ENCODE measurements at regions not wholly inside any gene's neighbourhood (a gene's known extent, or its start where the extent isn't known, plus 50 kb on each side); places are given as distances from the start of the nearest gene placed in this dataset.

DNA sequence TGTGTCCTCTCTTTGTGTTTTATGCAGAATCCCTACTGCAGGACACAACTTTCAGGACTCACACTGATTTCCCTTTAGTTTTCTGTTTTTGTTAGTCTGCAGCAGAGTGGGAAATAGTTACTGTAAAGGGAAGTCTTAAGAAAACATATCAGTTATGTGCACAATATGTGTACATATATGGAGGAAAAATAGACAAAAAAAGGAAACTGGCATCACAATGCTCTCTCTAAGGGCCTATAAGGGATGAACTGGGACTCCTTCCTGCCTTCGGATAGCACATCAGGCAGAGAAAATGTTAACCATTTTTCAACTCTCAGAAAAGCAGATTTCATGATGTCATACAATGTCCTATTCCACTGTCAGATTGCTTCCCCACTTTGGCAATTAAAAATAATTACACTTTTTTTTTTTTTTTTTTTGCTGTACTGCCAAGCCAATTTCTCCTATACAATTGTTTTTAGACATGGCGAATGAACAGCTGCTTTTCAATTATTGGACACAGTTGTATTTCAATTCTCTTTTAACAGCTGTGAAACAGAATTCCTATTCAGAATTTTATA lies 112.5 kb upstream of the KCNJ16 start:
- TF ChIP-seq, protein P1, sequence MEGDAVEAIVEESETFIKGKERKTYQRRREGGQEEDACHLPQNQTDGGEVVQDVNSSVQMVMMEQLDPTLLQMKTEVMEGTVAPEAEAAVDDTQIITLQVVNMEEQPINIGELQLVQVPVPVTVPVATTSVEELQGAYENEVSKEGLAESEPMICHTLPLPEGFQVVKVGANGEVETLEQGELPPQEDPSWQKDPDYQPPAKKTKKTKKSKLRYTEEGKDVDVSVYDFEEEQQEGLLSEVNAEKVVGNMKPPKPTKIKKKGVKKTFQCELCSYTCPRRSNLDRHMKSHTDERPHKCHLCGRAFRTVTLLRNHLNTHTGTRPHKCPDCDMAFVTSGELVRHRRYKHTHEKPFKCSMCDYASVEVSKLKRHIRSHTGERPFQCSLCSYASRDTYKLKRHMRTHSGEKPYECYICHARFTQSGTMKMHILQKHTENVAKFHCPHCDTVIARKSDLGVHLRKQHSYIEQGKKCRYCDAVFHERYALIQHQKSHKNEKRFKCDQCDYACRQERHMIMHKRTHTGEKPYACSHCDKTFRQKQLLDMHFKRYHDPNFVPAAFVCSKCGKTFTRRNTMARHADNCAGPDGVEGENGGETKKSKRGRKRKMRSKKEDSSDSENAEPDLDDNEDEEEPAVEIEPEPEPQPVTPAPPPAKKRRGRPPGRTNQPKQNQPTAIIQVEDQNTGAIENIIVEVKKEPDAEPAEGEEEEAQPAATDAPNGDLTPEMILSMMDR (IDR thresholded peaks at IDR 0.05; ENCODE audit: insufficient read depth, low read depth, low read length) = no peak
- no peak for TF ChIP-seq EZH2 (IDR thresholded peaks at IDR 0.05; ENCODE audit: insufficient read depth, low read length)

Measured in astrocyte (in vitro differentiated cells and primary cell).